GM19239 (cell line): ENCODE measurements at regions not wholly inside any gene's neighbourhood (a gene's known extent, or its start where the extent isn't known, plus 50 kb on each side); places are given as distances from the start of the nearest gene placed in this dataset.
"Not testable (repeated sequence)": the region's sequence is repeated elsewhere in the genome, so short reads cannot be mapped to it uniquely, and the experiment has no call there.

Experiments used
- DNase-seq: peaks from one replicate; pipeline ENCODE4 v3.0.0; 2011; ENCODE audit warnings: low spot score; ENCODE audit not compliant: insufficient read length
- FAIRE-seq: peaks from 2 replicates; lab custom pipeline; 2011; peaks lifted over from hg19 to GRCh38; lab: Jason Lieb, UNC

DNA sequence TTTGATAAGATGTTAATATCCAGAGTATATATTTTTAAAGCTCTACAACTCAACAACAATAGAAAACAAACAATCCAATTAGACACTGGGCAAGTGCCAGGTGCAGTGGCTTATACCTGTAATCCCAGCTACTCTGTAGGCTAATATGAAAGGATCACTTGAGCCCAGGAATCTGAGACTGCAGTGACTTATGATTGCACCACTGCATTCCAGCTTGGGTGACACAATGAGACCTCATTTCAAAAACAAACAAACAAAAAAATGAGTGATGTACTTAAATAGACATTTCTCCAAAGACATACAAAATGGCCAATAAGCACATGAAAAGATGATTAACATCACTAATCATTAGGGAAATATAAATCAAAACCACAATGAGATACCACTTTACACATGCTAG lies 356.8 kb upstream of the PCDH10 start:
- FAIRE-seq (no peak), DNase-seq (no peak)

DNA sequence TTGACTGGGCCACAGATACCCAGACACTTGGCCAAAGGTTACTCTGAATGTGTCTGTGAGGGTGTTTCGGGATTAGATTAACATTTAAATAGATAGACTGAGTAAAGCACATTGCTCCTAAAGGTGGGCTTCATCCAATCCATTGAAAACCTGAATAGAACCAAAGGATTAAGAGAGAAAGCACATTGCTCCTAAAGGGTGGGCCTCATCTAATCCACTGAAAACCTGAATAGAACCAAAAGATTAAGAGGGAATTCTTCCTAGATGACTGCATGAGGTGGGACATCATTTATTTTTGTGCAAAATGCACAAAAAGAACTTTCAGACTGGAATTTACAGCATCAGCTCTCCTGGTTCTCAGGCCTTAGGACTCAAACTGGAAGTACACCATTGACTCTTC lies 351.2 kb upstream of the PCDH10 start:
- FAIRE-seq (no peak), DNase-seq (no peak)

DNA sequence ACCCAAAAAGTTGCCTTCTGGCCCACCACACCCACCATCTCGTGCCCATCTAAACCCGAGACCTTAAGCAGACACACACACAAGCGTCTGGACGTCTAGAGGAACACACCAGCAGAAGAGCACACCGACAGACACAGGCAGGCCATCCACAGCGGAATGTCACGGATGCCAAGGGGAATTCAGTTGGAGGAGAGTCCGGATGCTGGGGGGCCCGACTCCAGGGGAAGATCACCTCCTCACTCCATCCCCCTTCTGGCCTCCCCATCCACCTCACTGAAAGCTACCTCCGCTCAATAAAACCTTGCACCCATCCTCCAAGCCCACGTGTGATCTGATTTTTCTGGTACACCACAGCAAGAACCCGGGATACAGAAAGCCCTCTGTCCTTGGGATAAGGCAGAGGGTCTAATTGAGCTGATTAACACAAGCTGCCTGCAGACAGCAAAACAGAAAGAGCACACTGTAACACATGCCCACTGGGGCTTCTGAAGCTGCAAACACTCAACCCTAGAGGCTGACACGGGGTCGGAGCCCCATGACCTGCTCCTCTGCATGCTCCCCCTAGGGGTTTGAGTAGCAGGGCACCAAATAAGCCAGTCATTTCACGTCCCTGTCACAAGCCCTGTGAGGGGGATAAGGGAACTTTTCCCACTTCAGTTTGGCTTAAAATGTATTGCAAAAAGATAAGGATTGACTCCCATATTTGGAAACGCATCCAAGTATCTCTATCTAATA lies 339.6 kb upstream of the PCDH10 start:
- no peak for FAIRE-seq
- DNase-seq: no peak

DNA sequence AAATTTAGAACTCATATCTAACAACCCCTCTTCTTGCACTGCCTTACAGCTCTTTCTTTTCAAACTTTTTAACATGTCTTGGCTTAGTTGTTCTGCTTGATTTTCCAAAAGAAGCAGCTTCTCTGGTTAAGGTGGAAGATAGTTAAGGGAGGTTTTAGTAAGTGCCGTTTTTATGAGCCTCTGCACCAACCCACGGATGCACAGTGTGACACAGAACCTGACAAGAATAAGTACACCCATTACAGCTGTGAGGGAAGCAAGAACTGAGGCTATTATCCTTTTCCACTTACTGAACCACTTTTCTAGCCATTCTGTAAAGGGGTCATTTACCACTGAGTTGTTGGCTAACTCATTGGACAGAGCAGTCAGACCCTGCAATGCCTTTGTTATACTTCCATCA lies 336.0 kb upstream of the PCDH10 start:
- not testable (repeated sequence) for FAIRE-seq, DNase-seq

DNA sequence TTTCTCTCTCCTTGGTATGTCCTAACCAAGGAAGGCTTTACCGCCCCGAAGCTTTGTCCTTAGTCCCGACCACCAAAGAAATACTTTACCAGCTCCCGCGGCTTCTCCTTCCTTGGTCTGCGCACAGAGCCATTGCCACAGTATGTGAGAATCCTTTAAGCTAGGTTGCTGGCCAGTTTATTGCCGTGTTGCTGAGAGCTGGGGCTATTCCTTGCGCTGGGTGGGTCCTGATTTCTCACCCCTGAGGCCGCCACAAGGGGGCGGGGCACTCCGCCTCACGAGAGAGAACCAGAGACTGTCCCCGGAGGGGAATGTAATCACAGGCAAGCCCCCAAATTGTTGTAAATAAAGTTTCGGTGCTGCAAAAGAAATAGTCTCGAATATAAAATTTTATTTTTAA lies 331.0 kb upstream of the PCDH10 start:
- DNase-seq (no peak), FAIRE-seq (no peak)

DNA sequence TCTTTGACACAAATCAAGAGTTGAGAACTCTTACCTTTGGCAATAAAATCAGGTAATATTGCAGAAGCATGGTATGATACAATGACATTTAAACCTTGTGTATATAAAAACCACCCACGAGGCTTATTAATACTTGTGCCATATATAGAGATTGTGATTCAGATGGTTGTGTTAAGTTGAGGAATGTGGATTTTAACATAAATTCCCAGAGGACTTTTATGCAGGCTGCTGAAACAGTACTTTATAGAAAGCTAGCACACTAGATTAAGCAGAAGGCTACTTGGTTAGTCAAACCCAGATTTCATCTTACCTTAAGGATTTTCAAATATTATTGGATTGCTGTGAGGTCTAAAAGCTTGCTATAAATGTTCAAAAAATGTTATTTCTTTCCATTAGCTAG lies 325.7 kb upstream of the PCDH10 start:
- no peak for DNase-seq
- FAIRE-seq: no peak

DNA sequence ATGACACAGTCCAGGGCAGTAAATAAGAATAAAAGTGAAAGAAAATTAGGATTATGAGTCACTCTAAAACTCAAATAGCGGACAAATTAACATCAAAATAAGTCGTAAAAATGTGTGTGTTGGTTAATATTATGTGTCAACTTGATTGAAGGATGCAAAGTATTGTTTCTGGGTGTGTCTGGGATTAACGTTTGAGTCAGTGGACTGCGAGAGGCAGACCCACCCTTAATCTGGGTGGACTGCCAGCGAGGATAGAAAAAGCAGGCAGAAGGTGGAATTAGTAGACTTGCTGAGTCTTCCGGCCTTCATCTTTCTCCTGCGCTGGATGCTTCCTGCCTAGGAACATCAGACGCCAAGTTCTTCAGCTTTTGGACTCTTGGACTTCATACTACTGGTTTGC lies 324.3 kb upstream of the PCDH10 start:
- no peak for FAIRE-seq

DNA sequence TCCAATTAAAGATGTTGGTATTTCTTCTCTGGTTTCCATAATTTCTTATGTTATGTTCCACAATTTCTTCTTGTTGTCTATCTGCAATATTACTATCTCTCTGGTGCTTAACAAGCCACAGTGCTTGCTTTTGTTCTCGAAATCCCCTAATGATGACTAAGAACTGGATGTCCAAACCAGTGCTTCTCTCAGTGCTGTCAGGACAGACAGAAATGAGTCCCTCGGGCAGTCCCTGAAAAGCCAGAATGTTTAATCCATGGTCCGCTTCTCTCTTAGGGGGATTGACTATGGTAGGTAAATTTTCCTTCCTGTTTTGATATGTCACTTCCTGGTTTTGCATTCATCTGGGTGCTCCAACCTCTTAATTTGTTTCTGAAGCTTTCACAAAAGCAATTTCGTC lies 321.6 kb upstream of the PCDH10 start:
- DNase-seq (no peak), FAIRE-seq (no peak)

More for the DNA sequence above, 324.3 kb upstream of the PCDH10 start:
- no peak for DNase-seq

DNA sequence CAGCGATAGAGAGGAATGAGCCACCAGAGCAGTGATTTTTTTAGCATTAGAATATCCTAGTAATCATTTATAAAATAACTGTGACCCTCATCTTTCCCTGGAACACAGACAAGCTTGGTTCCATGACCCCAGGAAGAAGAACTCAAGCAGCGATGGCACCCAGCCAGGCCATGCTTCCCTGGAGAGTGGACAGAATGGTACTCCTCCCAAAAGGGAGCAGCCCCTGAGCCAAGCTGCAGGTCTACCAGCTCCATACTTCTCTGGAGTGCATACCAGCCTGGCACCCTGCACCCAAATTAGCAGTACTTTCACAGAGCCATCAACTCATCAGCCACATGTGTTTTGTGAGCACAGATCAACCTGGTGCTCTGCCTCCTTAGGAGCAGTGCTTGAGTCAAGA lies 310.9 kb upstream of the PCDH10 start:
- no peak for DNase-seq
- no peak for FAIRE-seq

DNA sequence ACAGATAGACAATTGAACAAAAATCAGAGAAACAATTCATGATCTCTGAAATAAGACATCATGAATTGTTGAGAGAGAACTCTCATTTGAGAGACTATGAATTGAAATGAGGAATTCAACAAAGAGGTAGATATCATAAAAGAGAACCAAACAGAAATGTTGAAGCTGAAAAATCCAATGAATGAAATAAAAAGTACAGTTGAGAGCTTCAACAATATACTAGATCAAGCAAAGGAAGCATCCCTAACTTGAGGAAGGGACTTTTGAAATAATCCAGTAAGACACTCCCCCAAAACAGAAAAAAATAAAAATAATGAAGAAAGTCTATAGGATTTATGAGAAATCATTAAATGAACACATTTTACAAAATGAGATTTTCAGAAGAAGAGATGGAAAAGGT lies 310.0 kb upstream of the PCDH10 start:
- no peak for DNase-seq
- no peak for FAIRE-seq

DNA sequence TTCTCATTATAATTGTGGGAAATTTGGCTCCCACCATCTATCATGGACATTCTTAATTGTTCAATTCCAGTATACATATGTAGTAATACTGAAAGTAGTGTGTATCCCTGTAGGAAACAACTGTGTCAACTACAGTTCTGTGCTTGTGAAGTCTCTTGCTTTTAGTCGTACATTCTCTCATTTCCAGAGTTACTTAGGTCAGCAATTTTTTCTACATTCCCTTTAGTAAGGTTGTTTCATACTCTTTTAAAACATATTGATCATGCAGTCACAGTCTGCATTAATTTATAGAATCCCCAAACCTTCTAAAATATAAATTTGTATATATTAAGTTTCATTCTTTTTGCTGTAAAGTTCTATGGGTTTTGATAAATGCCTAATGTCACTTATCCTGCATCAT lies 289.2 kb upstream of the PCDH10 start:
- DNase-seq: no peak
- no peak for FAIRE-seq

DNA sequence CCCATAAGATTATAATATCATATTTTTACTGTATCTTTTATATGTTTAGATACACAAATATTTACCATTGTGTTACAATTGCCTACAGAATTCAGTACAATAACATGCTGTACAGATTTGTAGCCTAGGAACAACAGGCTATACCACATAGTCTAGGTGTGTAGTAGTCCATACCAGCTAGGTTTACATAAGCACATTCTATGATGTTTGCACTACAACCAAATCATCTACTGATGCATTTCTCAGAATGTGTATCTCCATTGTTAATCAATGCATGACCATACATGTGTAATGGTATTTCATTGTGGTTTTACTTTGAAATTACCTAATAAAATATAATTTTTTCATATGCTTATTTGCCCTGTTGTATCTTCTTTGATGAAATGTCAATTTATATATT lies 288.1 kb upstream of the PCDH10 start:
- no peak for DNase-seq
- no peak for FAIRE-seq

DNA sequence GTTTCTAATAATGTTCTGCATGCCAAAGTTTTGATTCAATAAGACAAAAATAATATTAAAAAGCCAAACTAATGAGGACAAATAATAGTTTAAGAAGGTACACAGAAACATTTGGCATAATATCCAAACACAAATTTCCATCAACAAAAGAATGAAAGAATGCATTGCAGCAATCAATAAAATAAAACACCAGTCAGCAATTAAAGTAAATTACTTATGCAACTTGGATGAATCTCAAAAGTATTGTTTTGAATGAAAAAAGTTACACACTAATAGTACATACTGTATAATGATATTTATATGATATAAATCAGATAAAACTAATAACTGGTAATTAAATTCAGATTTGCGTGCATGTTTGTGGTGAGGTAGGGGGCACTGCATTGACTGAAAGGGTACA lies 285.5 kb upstream of the PCDH10 start:
- FAIRE-seq: no peak

DNA sequence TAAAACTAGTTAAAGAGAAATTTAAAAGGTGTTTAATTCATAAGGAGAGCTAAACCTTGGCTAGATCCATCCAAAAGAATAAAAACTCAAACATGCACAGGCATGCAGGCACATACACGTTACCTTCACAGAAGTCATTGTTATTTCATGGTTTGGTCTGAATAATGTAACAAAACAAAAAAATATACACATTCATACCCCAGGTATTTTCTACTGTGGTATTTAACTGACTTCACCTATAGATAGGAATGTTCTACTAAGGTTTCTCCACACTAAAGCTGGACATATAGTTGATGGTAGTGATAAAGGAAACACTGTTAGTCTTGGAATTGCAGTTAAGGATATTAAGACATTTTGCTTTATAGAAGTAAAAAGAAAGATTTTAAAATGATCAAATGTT lies 283.6 kb upstream of the PCDH10 start:
- DNase-seq (no peak), FAIRE-seq (no peak)

More for the DNA sequence above, 285.5 kb upstream of the PCDH10 start:
- no peak for DNase-seq

DNA sequence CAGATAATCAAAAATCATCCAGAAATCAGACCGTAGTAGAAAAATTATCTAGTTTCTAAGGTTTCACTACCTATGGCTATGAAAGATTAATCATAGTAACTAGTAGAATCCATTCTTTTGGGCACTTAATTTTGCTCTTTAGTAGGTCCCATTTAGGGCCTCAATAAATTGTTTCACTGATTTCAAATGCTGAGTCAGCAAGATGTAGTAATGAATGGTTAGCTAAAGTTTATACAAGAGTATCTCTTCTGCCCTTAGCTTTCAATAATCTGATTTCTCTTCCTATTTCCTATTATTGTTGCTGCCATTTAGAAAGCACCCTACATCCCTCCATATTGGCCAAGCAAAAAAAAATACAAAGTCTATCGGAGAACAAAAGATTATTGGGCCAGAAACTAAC lies 283.2 kb upstream of the PCDH10 start:
- DNase-seq (no peak), FAIRE-seq (no peak)

DNA sequence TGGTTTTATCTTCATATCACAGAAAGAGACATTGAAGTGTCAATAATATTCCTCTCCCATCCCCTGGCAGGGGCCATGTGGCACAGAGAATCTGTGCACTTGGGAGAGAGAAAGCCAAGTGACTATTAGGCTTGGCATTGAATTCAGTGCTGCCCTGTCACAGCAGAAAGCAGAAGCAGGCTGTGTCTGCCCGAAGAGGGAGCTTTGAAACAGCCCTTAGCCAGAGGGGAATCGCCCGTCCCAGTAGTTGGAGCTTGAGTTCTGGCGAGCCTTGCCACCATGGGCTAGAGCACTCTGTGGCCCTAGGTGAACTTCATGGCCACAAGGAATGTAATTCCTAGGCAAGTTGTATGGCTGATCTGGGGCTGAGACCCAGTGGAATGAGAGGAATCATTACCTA lies 282.5 kb upstream of the PCDH10 start:
- DNase-seq (no peak), FAIRE-seq (no peak)

DNA sequence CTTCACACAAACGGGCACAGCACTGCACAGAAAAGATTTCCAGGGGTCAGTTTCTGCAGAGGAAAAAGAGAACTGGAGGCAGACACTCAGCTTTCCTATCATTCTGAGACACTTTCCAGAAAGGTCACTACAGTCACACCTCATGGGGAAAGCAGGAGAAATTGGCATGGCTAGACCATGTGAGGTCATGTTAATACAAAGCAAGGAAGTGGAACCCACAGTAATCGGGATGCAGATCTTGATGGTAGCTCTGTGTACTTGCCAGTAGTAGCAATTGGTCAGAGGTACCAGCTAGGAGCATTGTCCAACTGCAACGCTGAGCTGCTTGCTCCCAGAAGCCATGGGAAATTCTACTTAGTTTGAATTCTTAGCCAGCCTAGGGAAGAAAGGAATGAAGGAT lies 255.3 kb upstream of the PCDH10 start:
- FAIRE-seq (no peak), DNase-seq (no peak)

DNA sequence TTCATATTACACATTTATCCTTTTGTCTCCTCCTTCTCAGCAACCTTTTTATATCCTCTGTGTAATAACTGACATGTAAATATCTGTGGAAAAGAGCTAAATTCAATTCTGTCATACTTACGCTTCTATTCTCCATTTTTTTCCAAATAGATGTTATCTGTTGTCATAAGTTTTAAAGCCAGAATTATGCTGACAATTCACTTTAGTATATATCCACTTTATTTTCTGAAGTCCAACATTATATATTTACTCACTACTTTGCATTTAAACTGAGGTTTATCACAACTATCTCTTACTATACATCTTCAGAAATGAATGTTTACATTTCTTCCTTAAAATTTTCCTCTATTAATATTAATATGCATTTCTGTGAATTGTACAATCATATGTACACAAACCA lies 247.9 kb upstream of the PCDH10 start:
- FAIRE-seq (no peak), DNase-seq (no peak)

DNA sequence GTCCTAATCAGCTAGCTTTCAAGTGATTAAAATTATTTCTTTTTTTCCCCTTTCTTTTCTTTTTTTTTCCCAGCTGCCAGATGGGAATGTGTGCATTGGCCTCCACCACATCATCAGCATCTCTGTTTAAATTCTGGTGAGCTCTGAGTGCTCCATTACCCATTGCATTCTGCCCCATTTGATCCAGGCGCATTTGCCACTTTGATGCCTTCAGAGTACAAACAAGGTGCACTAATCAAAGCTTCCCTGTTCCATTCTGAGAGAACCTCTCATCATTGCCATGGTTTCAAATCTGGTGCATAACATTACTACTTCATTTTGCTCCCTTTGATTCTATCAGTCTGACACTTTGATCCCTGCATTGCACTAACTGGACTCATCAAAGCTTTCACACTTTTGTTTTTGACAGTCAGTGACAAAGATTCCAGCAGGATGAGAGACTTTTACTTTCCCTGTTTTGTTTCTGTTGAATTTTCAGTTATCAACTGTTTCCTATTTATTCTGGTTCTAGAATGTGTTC lies 238.8 kb upstream of the PCDH10 start:
- no peak for DNase-seq
- no peak for FAIRE-seq

DNA sequence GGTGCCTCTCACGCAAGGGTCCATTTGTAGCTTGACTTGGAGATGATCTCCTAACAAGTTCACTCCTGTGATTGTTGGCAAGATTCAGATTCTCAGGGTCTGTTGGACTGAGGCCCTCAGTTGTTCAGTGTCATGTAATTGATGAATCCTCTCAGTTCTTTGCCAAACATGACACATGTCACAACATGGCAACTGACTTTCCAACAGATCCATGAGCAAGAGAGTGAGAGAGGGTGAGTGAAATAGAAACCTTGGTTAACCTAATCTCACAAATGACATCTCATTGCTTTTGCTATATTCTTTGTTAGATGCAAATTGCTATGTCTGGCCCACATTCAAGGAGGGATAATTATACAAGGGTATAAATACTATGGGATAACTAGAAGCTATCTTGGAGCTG lies 231.0 kb upstream of the PCDH10 start:
- FAIRE-seq: no peak

DNA sequence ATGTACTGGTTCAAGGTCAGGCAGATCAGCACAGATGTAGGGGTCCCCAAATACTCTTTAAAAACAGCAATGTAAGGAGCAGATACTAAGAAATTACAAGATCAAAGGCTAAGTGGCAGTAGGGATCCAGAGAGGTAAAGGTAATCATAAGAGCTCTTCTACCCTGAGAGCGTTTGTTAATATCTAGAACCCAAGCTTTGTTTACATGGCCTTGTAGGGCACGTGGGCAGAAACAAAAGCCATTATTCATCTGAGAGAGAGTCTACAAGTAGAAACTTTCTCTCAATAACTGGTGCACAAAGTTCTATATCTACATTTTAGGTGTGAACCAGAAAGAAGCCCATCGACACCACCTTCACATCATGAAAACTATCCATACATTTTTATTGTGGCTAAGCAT lies 225.6 kb upstream of the PCDH10 start:
- FAIRE-seq (no peak), DNase-seq (no peak)

More for the DNA sequence above, 231.0 kb upstream of the PCDH10 start:
- DNase-seq: no peak

DNA sequence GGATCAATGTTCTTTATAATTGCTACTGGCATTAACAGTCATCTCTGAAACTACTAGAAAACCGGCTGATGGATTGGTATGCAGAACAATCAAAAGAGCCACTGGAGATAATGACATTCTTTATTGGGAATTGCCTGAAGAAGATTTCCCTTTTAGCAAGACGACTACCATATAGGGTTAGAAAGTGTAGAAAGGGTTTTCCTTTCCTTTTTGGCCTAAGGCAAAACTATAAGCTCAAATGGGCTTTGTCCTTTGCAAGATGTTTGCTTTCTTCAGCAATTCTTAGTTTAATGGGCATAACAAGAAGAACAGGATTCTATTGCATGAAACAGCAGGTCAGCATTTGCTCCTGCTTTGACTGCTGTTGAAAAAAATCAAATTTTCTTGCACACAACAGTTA lies 214.2 kb upstream of the PCDH10 start:
- FAIRE-seq (no peak), DNase-seq (no peak)
